HUES6 (cell line): ENCODE measurements at regions not wholly inside any gene's neighbourhood (a gene's known extent, or its start where the extent isn't known, plus 50 kb on each side); places are given as distances from the start of the nearest gene placed in this dataset.

Experiments
- H3K27ac ChIP-seq: 2 replicates; pipeline ENCODE4 v1.7.0; 2013; ENCODE audit warnings: low read depth, mild to moderate bottlenecking, low read length, inconsistent platforms
- H3K27me3 ChIP-seq: 2 replicates; pipeline ENCODE4 v1.6.1; 2013; ENCODE audit warnings: low read length; ENCODE audit not compliant: control insufficient read depth, insufficient read depth
- H3K36me3 ChIP-seq: 2 replicates; pipeline ENCODE4 v1.6.1; 2013; ENCODE audit warnings: low read length; ENCODE audit not compliant: control insufficient read depth, insufficient read depth
- H3K4me1 ChIP-seq: 2 replicates; pipeline ENCODE4 v1.6.1; 2013; ENCODE audit warnings: low read length; ENCODE audit not compliant: control insufficient read depth, insufficient read depth
- H3K4me3 ChIP-seq: 2 replicates; pipeline ENCODE4 v1.5.1; 2013; ENCODE audit warnings: low read depth, low read length
- H3K9ac ChIP-seq: one replicate; pipeline ENCODE4 v1.6.1; 2013; ENCODE audit warnings: mild to moderate bottlenecking, low read length
- H3K9me3 ChIP-seq: 2 replicates; pipeline ENCODE4 v1.6.1; 2013; ENCODE audit warnings: low read depth, low read length; ENCODE audit not compliant: control insufficient read depth, insufficient read depth

GRCh38 chr9:23220171-23220570 lies 605.9 kb downstream of the ELAVL2 start:
- H3K27ac ChIP-seq, result no peak overlapping the region
- no peaks in the 10 kb centered on the region for H3K27me3 ChIP-seq
- H3K36me3 ChIP-seq, result no peaks in the 10 kb centered on the region
- no peak overlapping the region for H3K9ac ChIP-seq
- no peaks in the 10 kb centered on the region for H3K4me1 ChIP-seq
- peaks cover 3% of the 10 kb centered on the region; the same call in 1 of the 2 replicates for H3K9me3 ChIP-seq
- H3K4me3 ChIP-seq, result no peak overlapping the region

- Histone ChIP-seq H3K4me3 (no peak overlapping the region), H3K36me3 (no peaks in the 10 kb centered on the region), H3K27ac (no peak overlapping the region), H3K27me3 (no peaks in the 10 kb centered on the region), H3K4me1 (no peaks in the 10 kb centered on the region), H3K9ac (no peak overlapping the region), H3K9me3 (peaks cover 3% of the 10 kb centered on the region; the same call in 1 of the 2 replicates)
Observed at GRCh38 chr9:23220957-23221356, 605.1 kb downstream of the ELAVL2 start.

GRCh38 chr9:23229890-23230317 lies 596.1 kb downstream of the ELAVL2 start:
- no peak overlapping the region; the same call in 1 of the 2 replicates for H3K27ac ChIP-seq
- H3K36me3 ChIP-seq, result no peaks in the 10 kb centered on the region
- peak overlapping the region; percentile 12 for H3K9ac ChIP-seq
- no peaks in the 10 kb centered on the region for H3K9me3 ChIP-seq
- no peaks in the 10 kb centered on the region for H3K27me3 ChIP-seq
- H3K4me3 ChIP-seq, result no peak overlapping the region
- peaks cover 34% of the 10 kb centered on the region for H3K4me1 ChIP-seq

GRCh38 chr9:23232831-23233230 lies 593.2 kb downstream of the ELAVL2 start:
- Histone ChIP-seq H3K4me1 (peaks cover 26% of the 10 kb centered on the region), H3K4me3 (no peak overlapping the region), H3K9me3 (no peaks in the 10 kb centered on the region), H3K36me3 (no peaks in the 10 kb centered on the region), H3K9ac (no peak overlapping the region), H3K27ac (no peak overlapping the region), H3K27me3 (no peaks in the 10 kb centered on the region)

GRCh38 chr9:23243523-23243922 lies 582.5 kb downstream of the ELAVL2 start:
- Histone ChIP-seq H3K36me3 (no peaks in the 10 kb centered on the region), H3K27ac (no peak overlapping the region), H3K4me1 (no peaks in the 10 kb centered on the region), H3K4me3 (no peak overlapping the region), H3K27me3 (no peaks in the 10 kb centered on the region), H3K9me3 (no peaks in the 10 kb centered on the region; the same call in 1 of the 2 replicates), H3K9ac (no peak overlapping the region)

- H3K27ac ChIP-seq, result no peak overlapping the region
- no peaks in the 10 kb centered on the region; the same call in 1 of the 2 replicates for H3K9me3 ChIP-seq
- no peaks in the 10 kb centered on the region for H3K27me3 ChIP-seq
- H3K9ac ChIP-seq, result no peak overlapping the region
- no peak overlapping the region for H3K4me3 ChIP-seq
- H3K36me3 ChIP-seq, result no peaks in the 10 kb centered on the region
- no peaks in the 10 kb centered on the region for H3K4me1 ChIP-seq
Observed at GRCh38 chr9:23245067-23245466, 581.0 kb downstream of the ELAVL2 start.

GRCh38 chr9:23254404-23255184 lies 571.4 kb downstream of the ELAVL2 start:
- Histone ChIP-seq H3K27ac (no peak overlapping the region), H3K9ac (no peak overlapping the region), H3K36me3 (no peaks in the 10 kb centered on the region), H3K4me3 (no peak overlapping the region), H3K27me3 (no peaks in the 10 kb centered on the region), H3K9me3 (no peaks in the 10 kb centered on the region), H3K4me1 (no peaks in the 10 kb centered on the region)

GRCh38 chr9:23255346-23255745 lies 570.7 kb downstream of the ELAVL2 start:
- Histone ChIP-seq H3K27me3 (no peaks in the 10 kb centered on the region), H3K9ac (no peak overlapping the region), H3K4me1 (no peaks in the 10 kb centered on the region), H3K9me3 (no peaks in the 10 kb centered on the region), H3K4me3 (no peak overlapping the region), H3K36me3 (no peaks in the 10 kb centered on the region), H3K27ac (no peak overlapping the region)

- H3K9ac ChIP-seq, result no peak overlapping the region
- no peak overlapping the region for H3K4me3 ChIP-seq
- H3K4me1 ChIP-seq, result no peaks in the 10 kb centered on the region
- no peaks in the 10 kb centered on the region for H3K27me3 ChIP-seq
- no peaks in the 10 kb centered on the region for H3K36me3 ChIP-seq
- no peak overlapping the region for H3K27ac ChIP-seq
- no peaks in the 10 kb centered on the region for H3K9me3 ChIP-seq
Observed at GRCh38 chr9:23258569-23258968, 567.5 kb downstream of the ELAVL2 start.

GRCh38 chr9:23278561-23278960 lies 547.5 kb downstream of the ELAVL2 start:
- Histone ChIP-seq H3K4me1 (no peaks in the 10 kb centered on the region), H3K27me3 (no peaks in the 10 kb centered on the region), H3K27ac (no peak overlapping the region), H3K36me3 (no peaks in the 10 kb centered on the region), H3K9me3 (no peaks in the 10 kb centered on the region), H3K4me3 (no peak overlapping the region), H3K9ac (no peak overlapping the region)

- Histone ChIP-seq H3K36me3 (no peaks in the 10 kb centered on the region), H3K9ac (no peak overlapping the region), H3K27me3 (no peaks in the 10 kb centered on the region), H3K4me3 (no peak overlapping the region), H3K4me1 (no peaks in the 10 kb centered on the region), H3K27ac (no peak overlapping the region), H3K9me3 (no peaks in the 10 kb centered on the region)
Observed at GRCh38 chr9:23287390-23287789, 538.6 kb downstream of the ELAVL2 start.
